HL-60/S4 (cell line): ENCODE measurements at regions not wholly inside any gene's neighbourhood (a gene's known extent, or its start where the extent isn't known, plus 50 kb on each side); places are given as distances from the start of the nearest gene placed in this dataset.
"Not testable (repeated sequence)": the region's sequence is repeated elsewhere in the genome, so short reads cannot be mapped to it uniquely, and the experiment has no call there.

Experiments
- in situ Hi-C: fragments of 300-500 bp; cut with MboI; formaldehyde crosslinking; loops from 2 replicates; pipeline ENCODE4 v1.14.3; 2022; ENCODE audit warnings: low sequenced_read_pairs

- in situ Hi-C loops: no loop called here
These were observed 471.7 kb upstream of the MCTP2 start for GRCh38 chr15:93759629-93760028.

DNA sequence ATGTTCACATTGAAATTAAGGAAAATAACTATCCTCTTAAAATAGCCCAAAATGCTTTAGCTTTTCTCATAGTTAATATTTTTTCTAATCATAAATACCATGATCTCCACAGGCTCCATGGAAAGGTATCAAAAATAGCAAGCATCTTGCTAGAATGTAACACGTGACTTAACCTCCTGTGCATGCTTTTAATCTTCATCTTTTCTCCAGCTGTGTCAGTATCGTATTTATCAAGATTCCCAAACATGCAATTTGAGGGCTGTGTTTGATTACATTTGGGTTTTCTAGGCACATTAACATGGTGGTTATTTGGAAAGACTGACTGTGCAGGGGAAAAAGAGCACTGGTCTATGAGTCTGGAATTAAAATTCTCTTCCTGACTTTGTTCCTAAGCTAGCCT, 472.5 kb upstream of the MCTP2 start:
- in situ Hi-C loops: no loop called here

DNA sequence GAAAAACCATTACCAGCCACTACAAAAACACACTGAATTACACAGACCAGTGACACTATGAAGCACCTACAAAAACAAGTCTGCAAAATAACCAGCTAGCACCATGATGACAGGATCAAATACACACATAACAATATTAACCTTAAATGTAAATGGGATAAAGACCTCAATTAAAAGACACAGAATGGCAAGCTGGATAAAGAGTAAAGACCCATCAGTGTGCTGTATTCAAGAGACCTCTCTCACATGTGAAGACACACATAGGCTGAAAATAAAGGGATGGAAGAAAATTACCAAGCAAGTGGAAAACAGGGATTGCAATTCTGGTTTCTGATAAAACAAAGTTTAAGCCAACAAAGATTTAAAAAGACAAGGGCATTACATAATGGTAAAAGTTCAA, 482.7 kb upstream of the MCTP2 start:
- in situ Hi-C loops: no loop called here

DNA sequence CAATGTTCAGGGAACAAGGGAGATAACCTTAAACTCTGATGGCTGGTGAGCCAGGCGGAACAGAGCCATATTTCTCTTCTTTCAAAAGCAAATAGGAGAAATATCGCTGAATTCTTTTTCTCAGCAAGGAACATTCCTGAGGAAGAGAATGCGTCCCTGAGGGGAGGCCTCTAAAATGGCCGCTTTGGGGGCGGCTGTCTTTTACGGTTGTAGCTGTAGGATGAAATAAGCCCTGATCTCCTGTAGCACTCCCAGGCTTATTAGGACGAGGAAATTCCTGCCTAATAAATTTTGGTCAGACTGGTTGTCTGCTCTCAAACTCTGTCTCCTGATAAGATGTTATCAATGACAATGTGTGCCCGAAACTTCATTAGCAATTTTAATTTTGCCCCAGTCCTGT, 496.4 kb upstream of the MCTP2 start:
- in situ Hi-C loops: not testable (repeated sequence)

DNA sequence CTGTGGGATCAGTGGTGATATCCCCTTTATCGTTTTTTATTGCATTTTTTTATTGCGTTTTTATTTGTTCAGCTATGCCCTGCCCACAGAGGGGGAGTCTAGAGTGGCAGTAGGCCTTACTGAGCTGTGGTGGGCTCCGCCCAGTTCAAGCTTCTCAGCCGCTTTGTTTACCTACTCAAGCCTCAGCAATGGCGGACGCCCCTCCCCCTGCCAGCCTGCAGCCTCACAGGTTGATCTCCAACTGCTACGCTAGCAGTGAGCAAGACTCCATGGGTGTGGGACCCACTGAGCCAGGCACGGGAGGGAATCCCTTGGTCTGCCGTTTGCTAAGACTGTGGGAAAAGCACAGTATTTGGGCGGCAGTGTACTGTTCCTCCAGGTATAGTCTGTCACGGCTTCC, 500.6 kb upstream of the MCTP2 start:
- in situ Hi-C loops: no loop called here

DNA sequence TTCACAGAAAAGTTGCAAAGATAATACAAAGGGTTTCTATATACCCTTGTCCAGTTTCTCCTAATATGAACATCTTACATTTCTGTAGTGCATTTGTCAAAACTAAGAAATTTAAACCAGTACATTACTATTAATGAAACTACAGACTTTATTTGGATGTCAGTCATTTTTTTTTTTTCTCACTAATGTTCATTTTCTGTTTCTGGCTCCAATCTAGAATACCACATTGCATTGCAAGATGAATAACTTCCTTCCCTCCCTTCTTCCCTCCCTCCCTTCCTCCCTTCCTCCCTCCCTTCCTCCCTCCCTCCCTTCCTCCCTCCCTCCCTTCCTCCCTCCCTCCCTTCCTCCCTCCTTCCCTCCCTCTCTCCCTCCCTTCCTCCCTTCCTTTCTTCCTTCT, 509.2 kb upstream of the MCTP2 start:
- in situ Hi-C loops: no loop called here

GRCh38 chr15:93720607-93721006, 510.8 kb upstream of the MCTP2 start:
- in situ Hi-C loops: no loop called here

GRCh38 chr15:93719921-93720351, 511.4 kb upstream of the MCTP2 start:
- in situ Hi-C loops: no loop called here

DNA sequence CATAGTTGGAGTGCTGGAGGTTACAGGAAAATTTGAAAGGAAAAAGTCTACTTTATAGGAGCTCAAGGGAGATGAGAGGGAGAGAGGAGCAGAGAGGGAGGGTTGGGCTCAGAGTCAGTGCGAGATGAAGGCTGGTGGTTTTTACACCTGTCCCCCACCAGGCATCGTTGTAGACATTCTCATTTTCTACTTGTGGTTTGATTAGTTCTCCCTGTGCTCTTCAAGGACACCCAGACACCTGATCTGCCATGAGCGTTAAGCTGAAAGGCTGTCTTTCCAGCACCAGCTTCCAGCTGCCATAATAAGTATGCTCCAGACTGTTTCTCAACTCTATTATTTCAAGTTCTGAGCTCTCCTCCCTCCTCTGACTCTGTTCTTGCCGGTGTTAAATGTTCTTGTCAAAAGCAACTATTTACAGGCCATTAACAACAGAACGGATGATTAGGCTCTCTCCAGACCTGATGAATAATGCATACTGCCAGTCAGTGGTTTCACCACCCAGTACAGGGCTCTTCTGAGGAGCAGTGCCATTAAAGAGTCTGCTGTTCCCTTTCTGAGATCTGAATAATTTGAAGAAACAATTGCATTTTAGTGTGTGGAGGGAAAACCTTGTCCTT, 514.6 kb upstream of the MCTP2 start:
- in situ Hi-C loops: no loop called here

GRCh38 chr15:93709708-93710107, 521.7 kb upstream of the MCTP2 start:
- in situ Hi-C loops: no loop called here

DNA sequence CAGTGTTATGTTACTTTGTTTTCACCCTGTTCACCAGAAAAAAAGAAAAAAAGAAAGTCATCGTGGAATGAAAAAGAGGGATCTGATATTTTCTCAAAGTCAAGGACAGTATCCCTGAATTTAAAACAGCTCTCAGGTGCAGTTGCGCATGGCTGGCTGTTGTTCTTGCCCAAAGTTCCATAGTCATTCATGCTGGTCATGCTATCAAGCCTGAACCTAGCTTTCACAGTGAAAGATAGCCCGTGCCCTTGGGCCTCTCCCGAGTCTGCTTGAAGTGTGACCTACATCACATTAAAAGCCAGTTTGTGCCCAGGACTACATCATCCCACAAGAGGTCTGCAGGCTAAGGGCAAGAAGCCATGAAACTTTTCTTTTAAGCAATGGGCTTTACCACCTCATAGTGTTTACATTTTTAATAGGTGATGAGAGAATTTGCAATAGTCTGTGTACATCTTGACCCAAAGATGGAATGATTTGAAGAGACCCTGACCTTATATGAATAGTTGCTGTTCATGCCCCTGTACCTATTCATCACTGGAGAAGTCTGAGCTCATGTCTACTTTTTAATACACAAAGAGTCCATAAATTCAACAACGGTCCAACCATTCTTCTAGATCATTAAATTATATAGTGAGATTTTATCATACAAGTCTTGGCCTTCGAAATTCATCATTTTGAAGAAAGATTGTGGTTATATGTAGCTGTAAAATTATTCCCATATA, 522.5 kb upstream of the MCTP2 start:
- in situ Hi-C loops: no loop called here

GRCh38 chr15:93707751-93708150, 523.6 kb upstream of the MCTP2 start:
- in situ Hi-C loops: no loop called here

DNA sequence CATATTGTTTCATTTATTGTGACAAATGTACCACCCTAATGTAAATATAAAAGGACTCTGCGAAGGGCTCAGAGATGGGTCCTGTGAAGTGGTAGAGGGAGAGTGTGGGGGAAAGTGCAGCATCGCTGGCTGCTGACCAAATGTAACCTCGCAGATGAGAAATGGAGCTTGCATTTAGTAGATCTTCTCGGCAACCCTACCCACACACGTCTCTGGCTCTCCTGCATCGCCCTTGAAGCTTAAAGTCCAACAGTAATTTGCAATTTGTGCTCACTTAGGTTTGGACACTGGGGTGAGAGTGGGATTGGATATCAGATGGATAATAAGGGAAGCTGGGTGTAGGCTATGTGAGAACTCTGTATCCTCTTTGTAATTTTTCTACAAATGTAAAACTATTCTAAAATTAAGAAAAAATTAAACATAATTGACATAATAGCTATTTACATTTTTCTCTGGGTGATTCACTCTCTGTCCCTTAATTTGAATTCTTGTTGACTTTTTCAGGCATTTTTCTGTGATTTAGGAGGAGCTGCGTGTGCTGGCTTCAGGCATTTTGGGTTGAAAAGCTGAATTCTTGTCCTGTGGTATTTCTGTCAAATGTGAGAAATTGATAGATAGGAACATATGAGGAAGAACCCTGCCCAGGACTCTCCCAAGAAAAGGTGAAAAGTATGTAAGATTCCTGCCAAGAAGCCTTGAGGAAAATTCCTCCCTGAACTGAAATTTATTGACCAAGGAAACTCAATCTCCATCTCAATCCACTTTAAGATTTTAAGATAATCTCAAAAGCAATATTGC, 524.7 kb upstream of the MCTP2 start:
- in situ Hi-C loops: no loop called here

GRCh38 chr15:93705753-93706455, 525.5 kb upstream of the MCTP2 start:
- in situ Hi-C loops: no loop called here

- in situ Hi-C loops: no loop called here
These were observed 528.1 kb upstream of the MCTP2 start for GRCh38 chr15:93703092-93703739.

DNA sequence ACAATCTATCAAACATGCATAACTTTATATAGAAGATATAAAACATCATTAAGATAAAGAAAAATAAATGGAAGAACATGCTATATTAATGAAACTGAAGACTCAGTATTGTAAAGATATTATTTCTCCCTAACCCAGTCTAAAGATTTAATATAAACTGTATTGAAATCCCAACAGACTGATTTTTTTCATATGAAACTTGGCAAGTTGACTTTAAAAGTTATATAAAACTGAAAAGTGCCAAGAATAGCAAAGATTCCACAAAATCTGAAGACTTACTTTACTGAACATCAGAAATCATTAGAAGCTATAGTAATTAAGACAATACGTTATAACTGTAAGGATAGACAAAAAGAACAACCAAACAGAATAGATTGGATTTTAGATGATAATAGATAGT, 531.3 kb upstream of the MCTP2 start:
- in situ Hi-C loops: no loop called here

- in situ Hi-C loops: no loop called here
These were observed 537.3 kb upstream of the MCTP2 start for GRCh38 chr15:93694033-93694432.

DNA sequence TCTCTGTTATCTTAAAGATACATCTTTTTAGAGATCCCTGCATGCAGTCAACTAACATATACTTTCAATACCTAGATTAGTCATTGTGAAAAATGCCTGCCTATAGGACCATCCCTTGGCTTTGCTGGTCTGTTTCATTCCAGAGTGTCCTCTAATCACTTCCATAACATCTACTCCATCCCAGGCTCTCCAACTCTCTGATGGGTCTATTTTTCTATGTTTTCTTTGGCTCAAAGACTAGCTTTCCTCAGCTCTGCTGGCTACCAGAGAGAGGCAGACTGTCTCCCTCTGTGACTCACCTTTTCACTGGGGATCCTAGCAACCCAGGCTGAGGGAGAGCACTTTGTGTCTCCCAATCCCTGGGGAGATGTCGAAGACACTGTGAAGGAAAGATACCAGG, 547.7 kb upstream of the MCTP2 start:
- in situ Hi-C loops: no loop called here

DNA sequence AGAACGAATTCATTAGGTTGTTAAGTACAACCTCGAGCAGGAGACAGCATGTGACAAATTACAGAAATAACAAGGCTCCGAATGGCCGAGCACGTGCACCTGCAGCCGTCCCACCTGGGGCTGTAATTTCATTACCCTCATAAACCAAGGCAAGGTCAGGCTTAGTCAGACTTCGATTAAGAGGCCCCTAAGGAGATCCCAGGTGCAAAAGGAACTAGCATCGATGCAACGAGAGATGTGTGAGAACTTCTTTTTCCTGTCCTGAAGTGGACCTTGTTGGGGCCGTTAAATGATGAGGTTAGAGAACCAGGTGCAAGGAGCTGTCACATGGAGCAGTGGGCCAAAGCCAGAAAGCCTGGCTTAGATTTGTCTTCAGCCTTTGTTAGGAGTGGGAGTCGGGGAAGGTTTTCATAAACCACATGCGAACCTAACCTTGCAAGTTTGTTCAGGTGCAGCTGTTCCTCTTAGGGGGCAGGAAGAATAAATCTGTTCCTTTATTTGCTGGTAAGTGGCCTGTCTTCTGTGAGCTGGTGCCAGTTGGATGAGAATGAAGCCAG, 559.9 kb upstream of the MCTP2 start:
- in situ Hi-C loops: no loop called here

GRCh38 chr15:93670931-93671330, 560.4 kb upstream of the MCTP2 start:
- in situ Hi-C loops: no loop called here
